HG03196 (cell line): ENCODE measurements at regions not wholly inside any gene's neighbourhood (a gene's known extent, or its start where the extent isn't known, plus 50 kb on each side); places are given as distances from the start of the nearest gene placed in this dataset.
"Not testable (repeated sequence)": the region's sequence is repeated elsewhere in the genome, so short reads cannot be mapped to it uniquely, and the experiment has no call there.

Source experiments
- ATAC-seq: cut with Tn5 transposase; IDR thresholded peaks from one replicate; pipeline ENCODE4 v1.9.1; 2021; ENCODE audit not compliant: unreplicated experiment

GRCh38 chr4:188432328-188432727 is 293.1 kb downstream of the TRIML1 start:
- no peak for ATAC-seq

- ATAC-seq, result no peak
Observed at GRCh38 chr4:188433741-188434315, 294.6 kb downstream of the TRIML1 start.

- no peak for ATAC-seq
Observed at GRCh38 chr4:188434643-188435042, 295.4 kb downstream of the TRIML1 start.

- no peak for ATAC-seq
Observed at GRCh38 chr4:188435381-188435780, 296.1 kb downstream of the TRIML1 start.

- no peak for ATAC-seq
Observed at GRCh38 chr4:188437535-188437934, 298.3 kb downstream of the TRIML1 start.

- ATAC-seq, result not testable (repeated sequence)
Observed at GRCh38 chr4:188438391-188438824, 299.2 kb downstream of the TRIML1 start.

- no peak for ATAC-seq
Observed at GRCh38 chr4:188439641-188440311, 300.5 kb downstream of the TRIML1 start.

GRCh38 chr4:188444500-188444899 is 305.3 kb downstream of the TRIML1 start:
- no peak for ATAC-seq

GRCh38 chr4:188448996-188449395 is 309.8 kb downstream of the TRIML1 start:
- ATAC-seq, result not testable (repeated sequence)

- no peak for ATAC-seq
Observed at GRCh38 chr4:188450571-188450970, 311.3 kb downstream of the TRIML1 start.

GRCh38 chr4:188452097-188452496 is 312.9 kb downstream of the TRIML1 start:
- no peak for ATAC-seq

GRCh38 chr4:188454575-188454974 is 315.3 kb downstream of the TRIML1 start:
- no peak for ATAC-seq

- ATAC-seq, result no peak
Observed at GRCh38 chr4:188455062-188455752, 316.0 kb downstream of the TRIML1 start.

- ATAC-seq, result no peak
Observed at GRCh38 chr4:188459381-188459780, 320.1 kb downstream of the TRIML1 start.

- no peak for ATAC-seq
Observed at GRCh38 chr4:188463909-188464308, 324.7 kb downstream of the TRIML1 start.

GRCh38 chr4:188466001-188466400 is 326.8 kb downstream of the TRIML1 start:
- ATAC-seq, result no peak

GRCh38 chr4:188484256-188484655 is 345.0 kb downstream of the TRIML1 start:
- no peak for ATAC-seq

GRCh38 chr4:188485906-188486305 is 346.7 kb downstream of the TRIML1 start:
- no peak for ATAC-seq

- ATAC-seq, result no peak
Observed at GRCh38 chr4:188492886-188493285, 353.6 kb downstream of the TRIML1 start.

GRCh38 chr4:188495169-188495568 is 355.9 kb downstream of the TRIML1 start:
- ATAC-seq, result no peak

GRCh38 chr4:188511431-188511830 is 372.2 kb downstream of the TRIML1 start:
- ATAC-seq, result no peak

- ATAC-seq, result no peak
Observed at GRCh38 chr4:188532751-188533150, 393.5 kb downstream of the TRIML1 start.
